CD4-positive, alpha-beta T cell (primary cell): ENCODE measurements at regions not wholly inside any gene's neighbourhood (a gene's known extent, or its start where the extent isn't known, plus 50 kb on each side); places are given as distances from the start of the nearest gene placed in this dataset.
"Not testable (repeated sequence)": the region's sequence is repeated elsewhere in the genome, so short reads cannot be mapped to it uniquely, and the experiment has no call there.

Experiments
- ATAC-seq: fragments of 200-7000 bp; cut with Tn5 transposase; one replicate; pipeline ENCODE4 v1.10.0; 2022; ENCODE audit warnings: mild to moderate bottlenecking; ENCODE audit not compliant: poor library complexity
- CTCF ChIA-PET: fragments of 350-600 bp; sonication (Branson Sonifier 250); formaldehyde crosslinking; loops from one replicate; lab custom pipeline; 2021; ENCODE audit warnings: antibody characterized with exemption, inconsistent platforms; lab: Charles Lee
- POLR2A ChIA-PET: fragments of 350-600 bp; sonication (Branson Sonifier 250); formaldehyde crosslinking; loops from one replicate; lab custom pipeline; 2021; ENCODE audit warnings: antibody characterized with exemption, inconsistent platforms; lab: Charles Lee
- DNase-seq, 14 experiments: peaks; one replicate each; pipeline ENCODE4 v3.0.0-alpha.2; 2013 to 2020; ENCODE audit warnings: mixed read lengths in 2 of 14
- H3K27ac ChIP-seq, 2 donors: one replicate each; pipeline versions ENCODE4 v1.5.1 to v1.7.0; 2013; ENCODE audit warnings: low read length in 2 of 2, low read depth in 1 of 2, mild to moderate bottlenecking in 1 of 2
- H3K27me3 ChIP-seq, 2 experiments: 1 replicate in 1 of 2; 2 replicates in 1 of 2; pipeline versions ENCODE4 v1.6.1 to v1.7.0; 2013; ENCODE audit warnings: low read length in 2 of 2, control low read depth in 1 of 2, mild to moderate bottlenecking in 1 of 2, moderate library complexity in 1 of 2; ENCODE audit not compliant: insufficient read depth in 2 of 2, control insufficient read depth in 1 of 2
- H3K36me3 ChIP-seq: one replicate; pipeline ENCODE4 v1.6.1; 2013; ENCODE audit warnings: low read length, control low read depth; ENCODE audit not compliant: insufficient read depth
- H3K4me1 ChIP-seq: one replicate; pipeline ENCODE4 v1.6.1; 2013; ENCODE audit warnings: low read length, control low read depth; ENCODE audit not compliant: insufficient read depth
- H3K4me3 ChIP-seq: one replicate; pipeline ENCODE4 v1.5.1; 2013; ENCODE audit warnings: mild to moderate bottlenecking, low read length, moderate library complexity
- H3K9me3 ChIP-seq, 2 experiments: 1 replicate in 1 of 2; 2 replicates in 1 of 2; pipeline versions ENCODE4 v1.6.1 to v1.7.0; 2013; ENCODE audit warnings: low read length in 2 of 2, mild to moderate bottlenecking in 2 of 2, control low read depth in 1 of 2, moderate library complexity in 1 of 2; ENCODE audit not compliant: control insufficient read depth in 1 of 2, insufficient read depth in 1 of 2
- H3K27ac Mint-ChIP-seq: one replicate; pipeline ENCODE4 v1.8.0; 2020; ENCODE audit warnings: mixed read lengths
- H3K27me3 Mint-ChIP-seq: one replicate; pipeline ENCODE4 v1.8.0; 2021; ENCODE audit warnings: mixed read lengths
- H3K36me3 Mint-ChIP-seq: one replicate; pipeline ENCODE4 v1.8.0; 2021; ENCODE audit warnings: low read depth, mixed read lengths
- H3K4me1 Mint-ChIP-seq: one replicate; pipeline ENCODE4 v1.8.0; 2021; ENCODE audit warnings: low read depth, mixed read lengths
- H3K4me3 Mint-ChIP-seq: one replicate; pipeline ENCODE4 v1.8.0; 2020; ENCODE audit warnings: mild to moderate bottlenecking, mixed read lengths
- H3K9me3 Mint-ChIP-seq: one replicate; pipeline ENCODE4 v1.8.0; 2020; ENCODE audit warnings: mixed read lengths
- CTCF ChIP-seq: fragments of 200-600 bp; IDR thresholded peaks from one replicate; pipeline ENCODE4 v1.8.0; 2022; ENCODE audit warnings: antibody characterized with exemption, mild to moderate bottlenecking
- intact Hi-C, 2 experiments: fragments of 100-400 bp; cut with DNase I in 1 of 2; cut with micrococcal nuclease in 1 of 2; formaldehyde crosslinking; loops; one replicate each; pipeline versions ENCODE4 v1.15.1 to v1.9.0; 2023 to 2025; cut with DNase I, micrococcal nuclease

GRCh38 chrX:36869457-36869856, 138.7 kb upstream of the FAM47C start:
- no peaks in the 10 kb centered on the region for H3K36me3 Mint-ChIP-seq
- Histone ChIP-seq H3K4me1 (no peaks in the 10 kb centered on the region), H3K36me3 (no peaks in the 10 kb centered on the region), H3K9me3 (no peaks in the 10 kb centered on the region), H3K27me3 (no peaks in the 10 kb centered on the region), H3K27ac (no peak overlapping the region), H3K4me3 (no peak overlapping the region)
- ATAC-seq (no peak), DNase-seq (no peak)
- no peak overlapping the region for H3K4me3 Mint-ChIP-seq
- intact Hi-C loops = no loop called here
- H3K27ac Mint-ChIP-seq = no peak overlapping the region
- no peaks in the 10 kb centered on the region for H3K9me3 Mint-ChIP-seq
- TF ChIP-seq CTCF = no peak
- CTCF ChIA-PET = no interaction called here
- peaks cover 5% of the 10 kb centered on the region for H3K27me3 Mint-ChIP-seq
- POLR2A ChIA-PET = no interaction called here
- no peaks in the 10 kb centered on the region for H3K4me1 Mint-ChIP-seq

- no peak overlapping the region for H3K4me3 ChIP-seq
- H3K9me3 ChIP-seq = no peaks in the 10 kb centered on the region
- no peaks in the 10 kb centered on the region for H3K4me1 ChIP-seq
- no peaks in the 10 kb centered on the region for H3K4me1 Mint-ChIP-seq
- ChIA-PET CTCF (no interaction called here), POLR2A (no interaction called here)
- H3K4me3 Mint-ChIP-seq = no peak overlapping the region
- no peaks in the 10 kb centered on the region for H3K36me3 Mint-ChIP-seq
- H3K27ac ChIP-seq = no peak overlapping the region
- H3K27me3 Mint-ChIP-seq = no peaks in the 10 kb centered on the region
- DNase-seq = no peak
- no peak for ATAC-seq
- no peak for TF ChIP-seq CTCF
- H3K9me3 Mint-ChIP-seq = no peaks in the 10 kb centered on the region
- H3K27ac Mint-ChIP-seq = no peak overlapping the region
- intact Hi-C loops = no loop called here
- no peaks in the 10 kb centered on the region for H3K27me3 ChIP-seq
- H3K36me3 ChIP-seq = no peaks in the 10 kb centered on the region
These were observed 110.5 kb upstream of the FAM47C start for GRCh38 chrX:36897690-36898089.

- Histone ChIP-seq H3K4me3 (no peak overlapping the region), H3K36me3 (no peaks in the 10 kb centered on the region), H3K27me3 (no peaks in the 10 kb centered on the region), H3K4me1 (no peaks in the 10 kb centered on the region), H3K9me3 (no peaks in the 10 kb centered on the region), H3K27ac (no peak overlapping the region)
- CTCF ChIA-PET = no interaction called here
- POLR2A ChIA-PET = no interaction called here
- Mint-ChIP-seq H3K36me3 (no peaks in the 10 kb centered on the region), H3K4me3 (no peak overlapping the region), H3K27me3 (no peaks in the 10 kb centered on the region), H3K27ac (no peak overlapping the region), H3K9me3 (no peaks in the 10 kb centered on the region), H3K4me1 (no peaks in the 10 kb centered on the region)
- ATAC-seq = no peak
- intact Hi-C loops = no loop called here
- DNase-seq = no peak
- TF ChIP-seq CTCF = no peak
These were observed 109.9 kb upstream of the FAM47C start for GRCh38 chrX:36898301-36898700.

GRCh38 chrX:36904561-36904960, 103.6 kb upstream of the FAM47C start:
- H3K4me3 Mint-ChIP-seq, H3K4me3 ChIP-seq, H3K27ac ChIP-seq, H3K36me3 Mint-ChIP-seq, H3K4me1 ChIP-seq, H3K27me3 Mint-ChIP-seq, H3K4me1 Mint-ChIP-seq, H3K27ac Mint-ChIP-seq, DNase-seq, H3K36me3 ChIP-seq, ATAC-seq, intact Hi-C loops, H3K9me3 ChIP-seq, H3K9me3 Mint-ChIP-seq, H3K27me3 ChIP-seq, POLR2A ChIA-PET, CTCF ChIA-PET: not testable (repeated sequence)
